Smooth muscle cell (in vitro differentiated cells): ENCODE measurements at regions not wholly inside any gene's neighbourhood (a gene's known extent, or its start where the extent isn't known, plus 50 kb on each side); places are given as distances from the start of the nearest gene placed in this dataset.
"Not testable (repeated sequence)": the region's sequence is repeated elsewhere in the genome, so short reads cannot be mapped to it uniquely, and the experiment has no call there.

Experiments
- DNase-seq: peaks from one replicate; lab custom pipeline; 2025; ENCODE audit not compliant: unreplicated experiment; lab: John Stamatoyannopoulos, UW
- H2AFZ ChIP-seq: fragments of 200-600 bp; sonication (generic); 2 replicates; pipeline ENCODE4 v1.6.0; 2016; ENCODE audit warnings: antibody characterized with exemption, low read depth, mild to moderate bottlenecking
- H3F3A ChIP-seq: fragments of 200-600 bp; sonication (generic); 2 replicates; pipeline ENCODE4 v1.6.0; 2017; ENCODE audit warnings: antibody characterized with exemption, low read depth
- H3K27ac ChIP-seq: fragments of 200-600 bp; sonication (generic); 2 replicates; pipeline ENCODE4 v1.5.1; 2016; ENCODE audit warnings: low read depth, mild to moderate bottlenecking
- H3K27me3 ChIP-seq: fragments of 200-600 bp; sonication (generic); 2 replicates; pipeline ENCODE4 v1.6.1; 2016; ENCODE audit warnings: low read depth, mild to moderate bottlenecking
- H3K36me3 ChIP-seq: fragments of 200-600 bp; sonication (generic); 2 replicates; pipeline ENCODE4 v1.5.1; 2016; ENCODE audit warnings: low read depth
- H3K4me1 ChIP-seq: fragments of 200-600 bp; sonication (generic); 2 replicates; pipeline ENCODE4 v1.5.1; 2016; ENCODE audit warnings: low read depth
- H3K4me2 ChIP-seq: fragments of 200-600 bp; sonication (generic); 2 replicates; pipeline ENCODE4 v1.6.0; 2016; ENCODE audit warnings: mild to moderate bottlenecking
- H3K4me3 ChIP-seq: fragments of 200-600 bp; sonication (generic); 2 replicates; pipeline ENCODE4 v1.5.1; 2016; ENCODE audit warnings: mild to moderate bottlenecking
- H3K79me2 ChIP-seq: fragments of 200-600 bp; sonication (generic); 2 replicates; pipeline ENCODE4 v1.6.0; 2016; ENCODE audit warnings: low read depth, mild to moderate bottlenecking
- H3K9ac ChIP-seq: fragments of 200-600 bp; sonication (generic); 2 replicates; pipeline ENCODE4 v1.6.0; 2016; ENCODE audit warnings: low read depth
- H3K9me3 ChIP-seq: fragments of 200-600 bp; sonication (generic); replicated peaks from 2 replicates; pipeline ENCODE4 v1.5.1; 2016; ENCODE audit warnings: low read depth
- H4K20me1 ChIP-seq: fragments of 200-600 bp; sonication (generic); 2 replicates; pipeline ENCODE4 v1.6.0; 2016; ENCODE audit warnings: low read depth
- CTCF ChIP-seq: fragments of 200-600 bp; sonication (generic); IDR thresholded peaks from 2 replicates; pipeline ENCODE4 v1.5.1; 2017; ENCODE audit warnings: borderline replicate concordance, mild to moderate bottlenecking, antibody characterized with exemption; ENCODE audit not compliant: insufficient read depth, poor library complexity, severe bottlenecking
- WGBS: methylation state at CpG from one replicate; pipeline ENCODE4 v1.1.7; 2016; ENCODE audit warnings: low lambda C conversion rate; 5-methylcytosine and 5-hydroxymethylcytosine counted together

GRCh38 chr1:101497881-101498559, 261.2 kb downstream of the S1PR1 start:
- no peaks in the 10 kb centered on the region for H4K20me1 ChIP-seq
- H3K4me2 ChIP-seq, result no peak overlapping the region
- H3K27ac ChIP-seq, result no peak overlapping the region
- no peak for TF ChIP-seq CTCF
- no peak overlapping the region for H3K9ac ChIP-seq
- no peaks in the 10 kb centered on the region for H3K9me3 ChIP-seq
- H2AFZ ChIP-seq, result no peak overlapping the region
- no peak overlapping the region for H3K4me3 ChIP-seq
- no peaks in the 10 kb centered on the region for H3K36me3 ChIP-seq
- H3F3A ChIP-seq, result no peaks in the 10 kb centered on the region
- no peaks in the 10 kb centered on the region for H3K4me1 ChIP-seq
- no peak for DNase-seq
- WGBS, result 61% methylated on average over 2 of the region's 2 CpGs
- H3K27me3 ChIP-seq, result no peaks in the 10 kb centered on the region
- no peaks in the 10 kb centered on the region for H3K79me2 ChIP-seq

GRCh38 chr1:101504106-101504505, 267.3 kb downstream of the S1PR1 start:
- not testable (repeated sequence) for H3K27me3 ChIP-seq, H3K9ac ChIP-seq, H4K20me1 ChIP-seq, H3K4me2 ChIP-seq, H3K36me3 ChIP-seq, H3K79me2 ChIP-seq, H3F3A ChIP-seq, DNase-seq, H3K4me3 ChIP-seq, H2AFZ ChIP-seq, H3K9me3 ChIP-seq, H3K27ac ChIP-seq, H3K4me1 ChIP-seq
- 90% methylated on average over 2 of the region's 2 CpGs for WGBS

GRCh38 chr1:101505240-101505639, 268.4 kb downstream of the S1PR1 start:
- not testable (repeated sequence) for H3K4me3 ChIP-seq, H4K20me1 ChIP-seq, H3K9me3 ChIP-seq, H3K27me3 ChIP-seq, H2AFZ ChIP-seq, H3K4me2 ChIP-seq, H3K79me2 ChIP-seq, H3F3A ChIP-seq, H3K4me1 ChIP-seq, DNase-seq, H3K9ac ChIP-seq, H3K36me3 ChIP-seq, H3K27ac ChIP-seq
- 89% methylated on average over 5 of the region's 5 CpGs for WGBS

- no peaks in the 10 kb centered on the region for H3K79me2 ChIP-seq
- no peaks in the 10 kb centered on the region for H3K36me3 ChIP-seq
- 44% methylated on average over 1 of the region's 1 CpG for WGBS
- DNase-seq, result no peak
- H3K9me3 ChIP-seq, result no peaks in the 10 kb centered on the region
- H3K27ac ChIP-seq, result no peak overlapping the region
- H3K4me3 ChIP-seq, result no peak overlapping the region
- no peaks in the 10 kb centered on the region for H3F3A ChIP-seq
- H2AFZ ChIP-seq, result no peak overlapping the region
- no peaks in the 10 kb centered on the region for H3K4me1 ChIP-seq
- H3K27me3 ChIP-seq, result no peaks in the 10 kb centered on the region
- no peaks in the 10 kb centered on the region for H4K20me1 ChIP-seq
- peak; percentile 76 for TF ChIP-seq CTCF
- no peak overlapping the region for H3K4me2 ChIP-seq
- no peak overlapping the region for H3K9ac ChIP-seq
These were observed 269.8 kb downstream of the S1PR1 start for GRCh38 chr1:101506541-101507164.
